Activated naive CD4-positive, alpha-beta T cell treated with anti-CD3 and anti-CD28 coated beads for 36 hours (primary cell): ENCODE measurements at regions not wholly inside any gene's neighbourhood (a gene's known extent, or its start where the extent isn't known, plus 50 kb on each side); places are given as distances from the start of the nearest gene placed in this dataset.

ENCODE experiments used
- CTCF ChIA-PET: fragments of 350-600 bp; sonication (Branson Sonifier 250); formaldehyde crosslinking; loops from one replicate; lab custom pipeline; 2021; ENCODE audit warnings: antibody characterized with exemption; lab: Charles Lee
- DNase-seq: peaks from one replicate; pipeline ENCODE4 v3.0.0-alpha.2; 2020
- H3K27ac Mint-ChIP-seq: one replicate; pipeline ENCODE4 v1.8.0; 2021; ENCODE audit warnings: mild to moderate bottlenecking, mixed read lengths
- H3K27me3 Mint-ChIP-seq: one replicate; pipeline ENCODE4 v1.8.0; 2021; ENCODE audit warnings: low read depth, mixed read lengths
- H3K36me3 Mint-ChIP-seq: one replicate; pipeline ENCODE4 v1.8.0; 2021; ENCODE audit warnings: low read depth, mixed read lengths
- H3K4me1 Mint-ChIP-seq: one replicate; pipeline ENCODE4 v1.8.0; 2021; ENCODE audit warnings: low read depth, mixed read lengths
- H3K4me3 Mint-ChIP-seq: one replicate; pipeline ENCODE4 v1.8.0; 2021; ENCODE audit warnings: mild to moderate bottlenecking, moderate library complexity, mixed read lengths
- H3K9me3 Mint-ChIP-seq: one replicate; pipeline ENCODE4 v1.8.0; 2021; ENCODE audit warnings: mixed read lengths
- intact Hi-C: fragments of 100-400 bp; cut with micrococcal nuclease; formaldehyde crosslinking; loops from one replicate; pipeline ENCODE4 v1.15.1; 2023

GRCh38 chr3:35383719-35384555 lies 255.4 kb upstream of the ARPP21 start:
- Mint-ChIP-seq H3K36me3 (no peaks in the 10 kb centered on the region), H3K27me3 (no peaks in the 10 kb centered on the region), H3K27ac (no peak overlapping the region), H3K4me1 (no peaks in the 10 kb centered on the region), H3K9me3 (no peaks in the 10 kb centered on the region), H3K4me3 (no peak overlapping the region)
- no peak for DNase-seq
- CTCF ChIA-PET: no interaction called here
- intact Hi-C loops: no loop called here

- Mint-ChIP-seq H3K27me3 (no peaks in the 10 kb centered on the region), H3K9me3 (peaks cover 2% of the 10 kb centered on the region), H3K4me1 (no peaks in the 10 kb centered on the region), H3K36me3 (no peaks in the 10 kb centered on the region), H3K27ac (no peak overlapping the region), H3K4me3 (no peak overlapping the region)
- intact Hi-C loops: no loop called here
- CTCF ChIA-PET: no interaction called here
- no peak for DNase-seq
Observed at GRCh38 chr3:35385271-35385670, 254.1 kb upstream of the ARPP21 start.

- intact Hi-C loops: no loop called here
- Mint-ChIP-seq H3K36me3 (no peaks in the 10 kb centered on the region), H3K9me3 (peaks cover 20% of the 10 kb centered on the region), H3K4me3 (no peak overlapping the region), H3K4me1 (no peaks in the 10 kb centered on the region), H3K27me3 (no peaks in the 10 kb centered on the region), H3K27ac (no peak overlapping the region)
- CTCF ChIA-PET: no interaction called here
- no peak for DNase-seq
Observed at GRCh38 chr3:35389907-35390306, 249.4 kb upstream of the ARPP21 start.

GRCh38 chr3:35392187-35392586 lies 247.1 kb upstream of the ARPP21 start:
- Mint-ChIP-seq H3K9me3 (peaks cover 23% of the 10 kb centered on the region), H3K4me1 (no peaks in the 10 kb centered on the region), H3K27ac (no peak overlapping the region), H3K36me3 (no peaks in the 10 kb centered on the region), H3K27me3 (no peaks in the 10 kb centered on the region), H3K4me3 (no peak overlapping the region)
- intact Hi-C loops: no loop called here
- no peak for DNase-seq
- CTCF ChIA-PET: no interaction called here

- CTCF ChIA-PET: no interaction called here
- intact Hi-C loops: no loop called here
- Mint-ChIP-seq H3K4me3 (no peak overlapping the region), H3K27me3 (no peaks in the 10 kb centered on the region), H3K27ac (no peak overlapping the region), H3K4me1 (no peaks in the 10 kb centered on the region), H3K9me3 (peaks cover 23% of the 10 kb centered on the region), H3K36me3 (no peaks in the 10 kb centered on the region)
- no peak for DNase-seq
Observed at GRCh38 chr3:35393901-35394799, 245.2 kb upstream of the ARPP21 start.

- Mint-ChIP-seq H3K4me1 (no peaks in the 10 kb centered on the region), H3K4me3 (no peak overlapping the region), H3K27ac (no peak overlapping the region), H3K27me3 (no peaks in the 10 kb centered on the region), H3K36me3 (no peaks in the 10 kb centered on the region), H3K9me3 (peaks cover 23% of the 10 kb centered on the region)
- CTCF ChIA-PET: no interaction called here
- intact Hi-C loops: no loop called here
- DNase-seq: no peak
Observed at GRCh38 chr3:35394905-35395304, 244.4 kb upstream of the ARPP21 start.

- no peak overlapping the region for H3K27ac Mint-ChIP-seq
- no peak for DNase-seq
- H3K4me3 Mint-ChIP-seq: no peak overlapping the region
- peaks cover 2% of the 10 kb centered on the region for H3K9me3 Mint-ChIP-seq
- H3K36me3 Mint-ChIP-seq: no peaks in the 10 kb centered on the region
- no peaks in the 10 kb centered on the region for H3K27me3 Mint-ChIP-seq
- no peaks in the 10 kb centered on the region for H3K4me1 Mint-ChIP-seq
- CTCF ChIA-PET: no interaction called here
- intact Hi-C loops: no loop called here
Observed at GRCh38 chr3:35401671-35402070, 237.7 kb upstream of the ARPP21 start.

- Mint-ChIP-seq H3K27me3 (no peaks in the 10 kb centered on the region), H3K9me3 (peaks cover 2% of the 10 kb centered on the region), H3K27ac (no peak overlapping the region), H3K4me3 (no peak overlapping the region), H3K36me3 (no peaks in the 10 kb centered on the region), H3K4me1 (no peaks in the 10 kb centered on the region)
- CTCF ChIA-PET: no interaction called here
- no peak for DNase-seq
- intact Hi-C loops: no loop called here
Observed at GRCh38 chr3:35404571-35404970, 234.8 kb upstream of the ARPP21 start.

- Mint-ChIP-seq H3K27me3 (no peaks in the 10 kb centered on the region), H3K36me3 (no peaks in the 10 kb centered on the region), H3K9me3 (no peaks in the 10 kb centered on the region), H3K4me1 (no peaks in the 10 kb centered on the region), H3K27ac (no peak overlapping the region), H3K4me3 (no peak overlapping the region)
- CTCF ChIA-PET: no interaction called here
- intact Hi-C loops: no loop called here
- DNase-seq: no peak
Observed at GRCh38 chr3:35408882-35409281, 230.4 kb upstream of the ARPP21 start.

- no peaks in the 10 kb centered on the region for H3K27me3 Mint-ChIP-seq
- H3K9me3 Mint-ChIP-seq: no peaks in the 10 kb centered on the region
- no peak overlapping the region for H3K27ac Mint-ChIP-seq
- H3K4me3 Mint-ChIP-seq: no peak overlapping the region
- H3K36me3 Mint-ChIP-seq: no peaks in the 10 kb centered on the region
- CTCF ChIA-PET: no interaction called here
- intact Hi-C loops: no loop called here
- no peaks in the 10 kb centered on the region for H3K4me1 Mint-ChIP-seq
- no peak for DNase-seq
Observed at GRCh38 chr3:35409991-35410390, 229.3 kb upstream of the ARPP21 start.

GRCh38 chr3:35413483-35413882 lies 225.8 kb upstream of the ARPP21 start:
- DNase-seq: no peak
- Mint-ChIP-seq H3K36me3 (no peaks in the 10 kb centered on the region), H3K4me1 (no peaks in the 10 kb centered on the region), H3K4me3 (no peak overlapping the region), H3K9me3 (no peaks in the 10 kb centered on the region), H3K27ac (no peak overlapping the region), H3K27me3 (no peaks in the 10 kb centered on the region)
- CTCF ChIA-PET: no interaction called here
- intact Hi-C loops: no loop called here

GRCh38 chr3:35417080-35417479 lies 222.2 kb upstream of the ARPP21 start:
- H3K4me3 Mint-ChIP-seq: no peak overlapping the region
- no peak for DNase-seq
- H3K36me3 Mint-ChIP-seq: no peaks in the 10 kb centered on the region
- intact Hi-C loops: no loop called here
- H3K4me1 Mint-ChIP-seq: no peaks in the 10 kb centered on the region
- H3K27me3 Mint-ChIP-seq: no peaks in the 10 kb centered on the region
- no peaks in the 10 kb centered on the region for H3K9me3 Mint-ChIP-seq
- no peak overlapping the region for H3K27ac Mint-ChIP-seq
- CTCF ChIA-PET: no interaction called here

- intact Hi-C loops: no loop called here
- DNase-seq: no peak
- Mint-ChIP-seq H3K27ac (no peak overlapping the region), H3K4me3 (no peak overlapping the region), H3K27me3 (no peaks in the 10 kb centered on the region), H3K9me3 (no peaks in the 10 kb centered on the region), H3K4me1 (no peaks in the 10 kb centered on the region), H3K36me3 (no peaks in the 10 kb centered on the region)
- CTCF ChIA-PET: no interaction called here
Observed at GRCh38 chr3:35422101-35422500, 217.2 kb upstream of the ARPP21 start.
